ENCODE measurements at regions not wholly inside any gene's neighbourhood (a gene's known extent, or its start where the extent isn't known, plus 50 kb on each side); places are given as distances from the start of the nearest gene placed in this dataset.

- H3K4me3 ChIP-seq = no peak overlapping the region
Measured at GRCh38 chr4:119797238-119797894, 168.8 kb upstream of the PDE5A start.

DNA sequence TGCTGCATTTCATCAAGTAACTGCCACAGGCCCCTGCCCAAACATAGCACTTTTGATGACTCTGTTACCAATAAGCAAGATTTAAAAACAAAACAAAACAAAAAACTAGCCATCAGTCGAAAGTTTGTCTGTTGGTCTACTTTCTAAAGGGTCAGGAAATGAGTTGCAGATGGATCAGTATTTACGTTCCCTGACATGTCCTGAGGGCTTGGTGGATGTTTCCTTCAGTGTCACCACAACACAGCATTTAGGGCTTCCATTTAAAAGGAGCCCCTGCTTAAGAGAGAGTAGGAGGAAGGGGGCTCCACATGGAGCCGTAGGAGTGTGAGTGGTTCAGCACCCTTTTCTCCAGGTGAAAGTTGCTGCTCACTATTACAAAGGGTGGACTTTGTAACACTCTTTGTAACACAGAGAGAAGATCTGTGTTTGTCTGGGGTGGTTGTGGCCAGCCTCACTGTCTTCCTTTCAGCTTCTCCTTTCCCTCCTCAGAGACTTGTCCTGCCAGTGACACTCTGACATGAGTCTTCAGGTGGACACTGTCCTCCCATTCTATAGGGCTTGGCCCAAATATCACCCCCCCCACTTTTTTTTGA lies 167.5 kb upstream of the PDE5A start:
- no peaks in the 10 kb centered on the region for H3K9me3 ChIP-seq (ENCODE audit: low read depth)
- no peaks in the 10 kb centered on the region for H3K4me1 ChIP-seq (ENCODE audit: low read depth)
- no peak for TF ChIP-seq CTCF (IDR thresholded peaks at IDR 0.05; ENCODE audit: low read depth, low read length)
- no peaks in the 10 kb centered on the region for H3K27me3 ChIP-seq
- H3K27ac ChIP-seq = no peak overlapping the region
- DNase-seq (ENCODE audit: low read depth in 1 of 2, low spot score in 1 of 2) = no peak
- no peaks in the 10 kb centered on the region for H3K36me3 ChIP-seq
- H3K4me3 ChIP-seq = no peak overlapping the region

More at GRCh38 chr4:119797238-119797894, 168.8 kb upstream of the PDE5A start:
- no peaks in the 10 kb centered on the region for H3K36me3 ChIP-seq
- H3K27me3 ChIP-seq = no peaks in the 10 kb centered on the region
- no peaks in the 10 kb centered on the region for H3K9me3 ChIP-seq (ENCODE audit: low read depth)
- H3K27ac ChIP-seq = no peak overlapping the region
- DNase-seq (ENCODE audit: low read depth in 1 of 2, low spot score in 1 of 2) = no peak
- H3K4me1 ChIP-seq (ENCODE audit: low read depth) = no peaks in the 10 kb centered on the region
- no peak for TF ChIP-seq CTCF (IDR thresholded peaks at IDR 0.05; ENCODE audit: low read depth, low read length)

GRCh38 chr4:119794681-119795080 lies 166.1 kb upstream of the PDE5A start:
- no peak overlapping the region for H3K4me3 ChIP-seq
- H3K27ac ChIP-seq = no peak overlapping the region
- TF ChIP-seq CTCF (IDR thresholded peaks at IDR 0.05; ENCODE audit: low read depth, low read length) = no peak
- no peaks in the 10 kb centered on the region for H3K36me3 ChIP-seq
- no peaks in the 10 kb centered on the region for H3K27me3 ChIP-seq
- no peak for DNase-seq (ENCODE audit: low read depth in 1 of 2, low spot score in 1 of 2)
- H3K4me1 ChIP-seq (ENCODE audit: low read depth) = no peaks in the 10 kb centered on the region
- H3K9me3 ChIP-seq (ENCODE audit: low read depth) = no peaks in the 10 kb centered on the region

DNA sequence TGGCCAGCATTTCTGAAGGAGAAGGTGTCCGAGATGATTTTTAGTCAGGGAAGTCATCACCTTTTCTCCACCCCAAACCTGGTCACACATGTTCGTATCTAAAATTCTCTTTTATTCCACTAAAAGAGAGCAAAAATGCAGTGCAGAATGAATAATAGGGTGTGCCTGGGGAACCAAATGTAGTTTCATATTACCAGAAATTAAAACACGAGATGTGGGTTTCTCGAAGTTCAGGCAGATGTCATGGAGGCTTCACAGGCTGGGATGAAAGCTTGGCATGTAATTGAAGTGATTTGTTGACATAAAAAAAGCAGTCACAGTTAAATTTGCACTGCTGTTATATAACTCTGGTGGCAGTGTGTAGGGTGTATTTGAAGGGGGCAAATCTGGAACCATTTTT lies 165.5 kb upstream of the PDE5A start:
- no peaks in the 10 kb centered on the region for H3K27me3 ChIP-seq
- no peak overlapping the region for H3K4me3 ChIP-seq
- no peaks in the 10 kb centered on the region for H3K9me3 ChIP-seq (ENCODE audit: low read depth)
- DNase-seq (ENCODE audit: low read depth in 1 of 2, low spot score in 1 of 2) = no peak
- no peaks in the 10 kb centered on the region for H3K36me3 ChIP-seq
- no peak for TF ChIP-seq CTCF (IDR thresholded peaks at IDR 0.05; ENCODE audit: low read depth, low read length)
- H3K4me1 ChIP-seq (ENCODE audit: low read depth) = no peaks in the 10 kb centered on the region
- no peak overlapping the region for H3K27ac ChIP-seq

DNA sequence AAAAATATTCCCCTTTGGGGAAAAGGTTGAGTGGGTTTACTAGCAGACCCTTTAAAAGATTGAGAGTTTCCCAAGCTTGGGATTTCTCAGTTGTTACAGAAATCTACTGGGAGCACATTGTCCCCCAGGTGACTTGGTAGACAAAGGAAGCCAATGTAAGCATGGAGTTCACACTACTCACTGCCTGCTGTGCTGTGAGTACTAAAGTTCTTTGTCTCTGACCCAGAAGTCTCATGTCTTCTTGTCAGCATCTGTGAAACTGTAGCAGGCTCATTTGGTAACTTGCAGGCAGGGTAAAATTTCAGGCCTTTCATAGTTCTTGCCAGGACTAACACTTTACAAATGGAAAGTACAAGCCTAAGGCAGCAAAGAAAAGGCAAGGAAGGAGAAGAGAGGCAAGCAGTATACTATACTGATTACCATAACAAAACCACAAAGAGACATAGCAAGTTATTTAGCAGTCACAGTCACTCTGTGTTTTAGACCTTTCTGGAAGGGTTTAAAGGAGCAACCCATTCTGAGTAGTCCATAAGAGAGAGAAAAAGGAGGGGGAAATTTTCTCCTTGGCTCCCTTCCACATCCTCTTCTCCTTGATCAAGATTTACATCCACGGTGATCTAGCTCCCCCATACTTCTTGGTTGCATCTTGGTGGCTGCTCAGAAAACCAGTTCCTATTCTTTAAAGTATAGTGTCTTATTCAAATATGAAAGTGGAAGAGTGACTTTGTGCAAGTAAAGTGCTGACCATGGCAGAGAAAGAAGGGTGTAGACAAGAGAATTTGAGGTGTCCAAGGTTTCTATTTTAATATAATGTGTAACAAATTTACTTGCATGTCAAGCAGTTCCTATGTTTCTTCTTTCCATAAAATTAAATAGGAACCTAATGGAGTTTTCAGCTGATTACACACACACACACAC lies 160.0 kb upstream of the PDE5A start:
- no peaks in the 10 kb centered on the region for H3K4me1 ChIP-seq (ENCODE audit: low read depth)
- H3K9me3 ChIP-seq (ENCODE audit: low read depth) = no peaks in the 10 kb centered on the region
- no peak for TF ChIP-seq CTCF (IDR thresholded peaks at IDR 0.05; ENCODE audit: low read depth, low read length)
- H3K4me3 ChIP-seq = no peak overlapping the region
- H3K27ac ChIP-seq = no peak overlapping the region
- H3K36me3 ChIP-seq = no peaks in the 10 kb centered on the region
- no peaks in the 10 kb centered on the region for H3K27me3 ChIP-seq
- DNase-seq (ENCODE audit: low read depth in 1 of 2, low spot score in 1 of 2) = no peak

Measured in cardiac muscle cell (in vitro differentiated cells and primary cell).